ENCODE measurements at regions not wholly inside any gene's neighbourhood (a gene's known extent, or its start where the extent isn't known, plus 50 kb on each side); places are given as distances from the start of the nearest gene placed in this dataset.

DNA sequence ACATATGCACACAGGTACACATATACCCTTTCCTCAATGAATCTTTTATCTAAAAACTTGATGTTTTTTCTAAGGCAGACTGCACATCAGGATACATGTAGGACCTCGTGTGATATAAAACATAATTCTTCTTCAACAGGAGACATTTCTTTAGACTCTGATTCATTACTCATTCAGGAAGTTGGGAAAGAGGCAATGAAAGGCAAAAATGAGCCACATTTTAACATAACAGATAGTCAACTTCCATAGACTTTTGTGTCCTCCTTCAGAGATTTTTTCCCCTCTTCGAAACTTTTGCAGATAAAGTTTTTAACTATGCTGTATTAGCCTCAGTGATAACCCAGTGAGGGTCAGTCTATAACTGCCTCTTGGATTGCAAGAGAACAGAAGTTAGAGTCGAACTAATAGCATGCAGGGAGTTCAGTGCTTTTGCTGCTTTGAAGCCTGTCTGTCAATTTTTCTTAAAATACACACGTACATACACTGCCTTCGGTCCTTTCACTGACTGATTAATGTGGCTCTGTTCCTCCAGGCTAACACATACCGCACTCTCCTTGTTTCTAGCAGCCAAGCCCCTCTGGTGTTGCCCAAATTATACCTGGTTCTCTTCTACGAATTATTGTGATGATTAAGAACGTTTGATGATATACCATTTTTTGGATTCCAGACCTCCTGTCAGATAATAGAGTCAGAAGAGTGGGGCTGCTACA lies 562.5 kb upstream of the MAP3K7 start:
- DNase-seq, result no peak

DNA sequence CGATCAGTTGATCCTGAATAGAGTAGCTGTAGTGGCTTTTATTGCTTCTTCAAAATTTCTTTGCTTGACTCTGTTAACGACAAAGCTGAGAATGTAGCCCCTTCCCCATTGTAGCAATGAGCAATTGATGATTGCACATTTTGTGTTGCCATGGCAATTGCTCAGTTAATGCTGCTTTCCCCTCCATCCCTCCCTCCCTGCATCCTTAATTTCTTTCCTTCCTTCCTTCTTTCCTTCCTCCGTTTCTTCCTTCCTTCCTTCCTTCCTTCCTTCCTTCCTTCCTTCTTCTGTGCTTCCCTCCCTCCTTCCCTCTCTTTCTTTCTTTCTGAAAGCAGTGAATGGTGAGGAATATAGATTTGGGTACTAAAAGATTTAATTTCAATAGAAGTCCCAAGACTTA lies 557.3 kb upstream of the MAP3K7 start:
- no peak for DNase-seq

DNA sequence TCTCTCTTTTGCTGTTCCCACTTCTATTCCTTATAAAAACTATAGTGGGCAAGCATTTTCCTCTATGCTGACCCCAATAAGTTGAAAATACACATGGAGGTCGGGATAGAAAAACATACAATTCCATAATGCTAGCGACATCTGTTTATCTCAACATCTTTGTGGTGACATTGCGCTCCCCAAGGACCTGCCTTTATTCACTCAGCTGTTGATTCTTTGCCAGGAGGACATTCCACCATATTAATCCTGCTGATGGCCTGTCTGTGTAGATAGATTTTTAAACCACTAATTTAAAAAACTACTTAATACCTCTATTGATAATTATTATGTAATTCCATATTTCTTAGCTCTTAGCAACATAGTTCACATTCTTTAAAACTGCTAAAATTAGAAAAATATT lies 555.3 kb upstream of the MAP3K7 start:
- no peak for DNase-seq

DNA sequence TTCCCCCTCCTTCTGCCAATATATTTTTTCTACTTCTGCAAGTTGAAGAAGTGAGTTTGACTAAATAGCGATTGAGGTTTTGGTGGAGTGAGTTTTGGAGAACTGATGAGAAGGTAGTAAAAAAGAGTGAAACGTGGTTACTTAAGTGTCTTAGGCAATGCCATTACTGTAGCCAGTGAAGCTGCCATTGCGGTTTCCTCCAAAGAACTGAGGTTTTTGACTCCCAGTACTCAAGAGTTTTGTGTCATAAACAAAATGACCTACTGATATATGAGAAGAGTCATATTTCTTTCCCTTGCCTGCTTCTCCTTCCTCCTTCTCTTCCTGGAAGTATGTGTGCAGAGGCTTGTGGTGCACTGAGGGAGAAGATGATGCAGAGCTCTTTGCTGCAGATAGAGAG lies 554.5 kb upstream of the MAP3K7 start:
- peak; percentile 10 for DNase-seq

DNA sequence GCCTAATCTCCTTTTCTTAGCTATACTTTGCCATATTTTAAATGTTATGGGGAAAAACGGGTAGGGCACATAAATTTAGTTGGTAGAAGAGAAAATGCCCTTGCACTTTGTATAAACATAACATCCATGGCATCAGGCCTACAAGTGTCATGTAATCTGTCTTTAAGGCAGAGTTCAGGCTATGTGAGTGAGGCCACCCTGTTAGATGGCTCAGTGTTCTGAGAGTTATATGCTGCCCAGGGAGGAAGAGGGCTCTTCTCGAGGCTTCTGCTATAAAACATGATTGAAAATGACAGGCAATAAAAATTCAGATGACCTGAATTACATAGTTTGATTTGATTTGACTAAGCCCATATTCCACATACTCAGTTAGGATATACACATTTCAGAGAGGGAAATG lies 553.6 kb upstream of the MAP3K7 start:
- no peak for DNase-seq

DNA sequence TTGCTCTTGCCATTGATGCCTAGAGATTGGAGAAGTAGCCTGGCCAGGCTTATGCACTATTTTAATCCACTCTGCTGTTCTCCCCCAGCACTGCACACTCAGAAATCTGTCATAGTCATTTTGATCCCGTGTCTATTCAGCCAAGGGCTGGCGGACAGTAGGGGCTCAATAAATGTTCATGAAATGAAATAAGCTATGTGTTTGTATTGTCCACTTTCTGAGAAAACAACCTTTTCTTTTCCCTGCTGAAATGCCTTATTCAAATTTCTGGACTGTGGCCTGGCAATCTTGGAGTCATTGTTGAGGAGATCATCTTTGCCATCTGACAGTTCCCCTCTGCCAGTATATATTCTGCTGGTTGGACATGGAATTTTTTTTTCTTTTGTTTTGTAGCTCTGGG lies 550.4 kb upstream of the MAP3K7 start:
- no peak for DNase-seq

DNA sequence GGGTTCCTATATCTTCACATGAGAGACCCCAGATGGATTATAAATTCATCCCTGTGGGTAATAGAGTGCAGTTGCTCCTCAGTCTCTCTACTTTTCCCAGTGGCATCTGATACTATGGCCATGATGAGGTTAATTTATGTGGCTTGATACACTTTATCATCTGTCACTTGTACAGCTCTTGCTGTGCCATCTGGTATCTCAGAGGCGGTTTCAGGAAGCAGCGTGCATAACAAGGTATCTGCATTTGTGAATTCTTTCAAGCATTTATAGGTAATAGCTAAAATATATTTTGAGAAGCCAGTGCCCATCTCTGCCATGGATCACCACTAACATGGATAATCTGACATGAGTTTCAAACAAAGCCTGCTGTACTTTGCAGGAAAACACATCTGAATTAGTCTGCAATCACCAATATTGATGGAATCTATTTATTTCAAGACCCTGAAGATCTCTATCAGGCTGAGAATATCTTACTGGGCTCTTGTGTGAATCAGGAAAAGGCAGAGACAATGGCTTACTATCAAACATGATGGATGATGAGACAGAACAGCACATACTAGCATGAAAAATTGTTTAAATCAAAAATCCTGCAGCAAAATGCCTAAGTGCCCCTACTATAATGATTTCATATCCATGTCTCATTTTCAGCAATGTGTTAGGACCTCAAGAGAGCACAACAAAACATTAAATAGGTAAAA lies 548.7 kb upstream of the MAP3K7 start:
- DNase-seq, result no peak

DNA sequence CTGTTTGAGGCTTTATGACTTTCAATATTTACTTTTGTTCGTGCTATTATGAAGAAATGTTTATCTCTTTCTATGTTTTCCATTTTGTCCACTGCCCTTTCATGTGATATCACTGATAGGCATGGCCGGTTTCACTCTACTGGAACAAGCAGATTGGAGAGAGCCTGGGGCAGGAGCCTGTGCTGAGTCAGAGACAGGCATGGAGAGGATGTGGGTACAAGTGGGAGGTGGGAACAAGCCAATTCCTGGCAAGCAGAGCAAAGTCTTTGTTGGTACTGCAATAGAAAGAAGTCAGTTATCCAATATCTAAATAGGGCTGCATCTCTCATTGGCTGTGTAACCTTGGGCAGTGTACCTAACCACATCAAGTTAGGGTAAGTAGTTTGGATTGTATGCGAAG lies 545.6 kb upstream of the MAP3K7 start:
- no peak for DNase-seq

DNA sequence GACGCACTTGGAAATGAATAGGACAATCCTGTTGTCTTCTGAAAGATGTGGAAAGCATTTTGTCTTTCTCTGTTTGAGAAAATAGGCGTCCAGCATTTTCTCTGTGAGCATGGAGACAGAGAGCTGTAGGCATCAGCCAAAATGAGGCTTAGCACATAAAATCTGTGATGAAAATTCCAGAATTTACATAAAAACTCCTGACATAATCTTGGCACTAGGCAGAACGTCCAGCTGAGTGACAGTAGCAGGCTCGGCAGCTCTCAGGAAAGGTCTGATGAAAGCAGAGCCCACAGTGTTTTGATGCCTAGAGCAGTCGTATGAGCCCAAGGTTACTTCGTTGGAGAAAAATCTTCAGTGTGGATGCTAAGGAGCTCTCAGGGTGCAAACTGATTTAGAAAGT lies 543.3 kb upstream of the MAP3K7 start:
- no peak for DNase-seq

DNA sequence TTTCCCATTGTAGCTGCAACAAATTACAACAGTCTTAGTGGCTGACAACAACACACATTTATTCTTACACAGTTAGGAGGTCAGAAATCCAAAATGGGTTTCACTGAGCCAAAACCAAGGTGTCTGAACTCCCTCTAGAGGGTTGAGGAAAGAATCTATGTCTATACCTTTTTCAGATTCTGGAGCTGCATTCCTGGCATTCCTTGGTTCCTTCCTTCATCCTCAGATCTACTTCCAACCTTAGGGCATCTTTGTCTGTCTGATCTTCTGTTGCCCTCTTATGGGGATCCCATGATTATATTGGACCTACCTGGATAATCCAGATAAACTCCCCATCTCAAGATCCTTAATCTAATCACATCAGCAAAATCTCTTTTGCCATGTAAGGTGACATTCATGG lies 540.9 kb upstream of the MAP3K7 start:
- no peak for DNase-seq

DNA sequence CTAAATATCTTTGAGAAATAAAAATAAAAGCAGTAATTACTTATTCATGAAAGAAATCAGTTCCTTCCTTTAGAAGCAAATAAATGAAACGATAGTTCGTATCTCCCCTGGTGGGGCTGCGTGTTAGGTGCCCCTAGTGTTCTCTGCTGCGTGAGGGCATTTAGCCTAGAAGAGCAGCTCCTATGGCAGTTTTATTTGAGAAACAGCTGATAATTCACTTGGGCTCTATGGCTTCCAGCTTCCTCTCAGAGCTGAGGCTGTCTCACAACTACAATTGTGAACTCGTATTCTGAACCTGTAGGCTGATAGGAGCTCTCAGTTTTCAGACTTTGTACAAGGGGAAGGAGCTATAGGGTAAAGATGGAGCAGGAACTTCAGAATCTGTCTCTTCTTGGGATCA lies 540.0 kb upstream of the MAP3K7 start:
- no peak for DNase-seq

DNA sequence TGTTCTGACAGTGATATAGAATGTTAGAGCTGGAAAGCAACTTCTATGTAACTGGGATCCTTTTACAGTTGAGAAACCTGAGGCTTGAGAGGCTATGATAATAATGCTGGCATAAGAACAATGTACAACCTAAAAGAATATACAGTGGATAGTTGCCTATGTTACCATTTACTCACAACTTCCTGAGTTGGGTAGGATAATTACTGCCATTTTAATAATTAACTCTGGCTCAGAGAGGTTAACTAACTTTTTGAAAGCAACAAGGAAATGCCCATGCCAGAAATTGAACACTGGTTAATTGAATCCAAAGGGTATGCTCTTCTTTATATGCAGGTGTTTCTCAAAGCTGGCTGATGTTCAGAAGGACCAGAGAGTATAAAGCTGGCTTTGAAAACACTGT lies 530.7 kb upstream of the MAP3K7 start:
- no peak for DNase-seq

DNA sequence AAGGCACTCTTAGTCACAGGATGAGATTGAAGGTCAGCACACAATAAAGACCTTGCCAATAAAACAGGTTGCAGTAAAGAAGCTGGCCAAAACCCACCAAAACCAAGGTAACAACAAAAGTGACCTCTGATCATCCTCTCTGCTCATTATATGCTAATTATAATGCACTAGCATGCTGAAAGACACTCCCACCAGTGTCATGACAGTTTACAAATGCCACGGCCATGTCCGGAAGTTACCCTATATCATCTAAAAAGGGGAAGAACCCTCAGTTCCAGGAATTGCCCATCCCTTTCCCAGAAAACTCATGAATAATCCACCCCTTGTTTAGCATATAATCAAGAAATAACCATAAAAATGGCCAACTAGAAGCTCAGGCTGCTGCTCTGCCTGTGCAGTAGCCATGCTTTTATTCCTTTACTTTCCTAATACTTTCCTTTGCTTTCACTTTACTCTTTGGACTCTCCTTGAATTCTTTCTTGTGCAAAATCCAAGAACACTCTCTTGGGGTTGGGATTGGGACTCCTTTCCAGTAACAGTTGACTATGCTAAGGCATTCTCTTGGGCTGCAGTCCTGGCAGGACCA lies 527.3 kb upstream of the MAP3K7 start:
- DNase-seq, result no peak

DNA sequence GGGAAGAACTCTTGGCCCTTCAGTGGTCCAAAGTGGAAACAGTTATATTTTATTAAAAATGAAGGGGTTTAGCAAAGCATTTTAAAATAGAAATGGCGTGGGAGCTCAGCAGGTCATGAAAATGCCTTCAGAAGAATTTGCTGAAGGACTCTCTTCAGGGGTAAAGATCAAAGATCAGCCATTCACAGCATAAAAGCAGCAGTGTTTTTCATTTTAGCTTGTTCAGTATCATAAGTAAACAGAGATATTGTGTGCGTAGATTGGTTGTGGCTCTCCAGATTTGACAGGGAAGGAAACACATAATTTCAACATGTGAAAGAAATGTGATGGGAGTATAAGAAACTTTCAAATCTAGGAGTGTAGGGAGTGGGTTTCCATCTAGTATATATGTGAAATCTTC lies 519.2 kb upstream of the MAP3K7 start:
- DNase-seq, result no peak

DNA sequence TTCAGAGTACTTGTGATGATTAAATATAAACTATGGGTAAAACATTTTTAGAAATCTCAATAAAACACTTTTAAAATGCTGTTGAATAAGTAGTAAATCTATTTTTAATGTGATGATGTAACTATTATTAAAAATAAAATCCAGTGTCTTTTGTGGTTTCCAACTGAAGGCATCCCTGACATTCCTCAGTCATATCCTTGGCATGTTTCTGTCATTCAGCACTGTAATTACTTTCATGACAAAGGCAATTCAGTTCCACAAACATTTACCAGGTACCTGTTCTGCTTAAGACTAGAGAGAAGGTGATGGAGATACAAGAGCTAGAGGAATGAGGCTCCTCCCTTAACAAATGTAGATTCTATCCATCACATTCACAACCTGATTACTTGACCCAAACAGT lies 518.7 kb upstream of the MAP3K7 start:
- no peak for DNase-seq

DNA sequence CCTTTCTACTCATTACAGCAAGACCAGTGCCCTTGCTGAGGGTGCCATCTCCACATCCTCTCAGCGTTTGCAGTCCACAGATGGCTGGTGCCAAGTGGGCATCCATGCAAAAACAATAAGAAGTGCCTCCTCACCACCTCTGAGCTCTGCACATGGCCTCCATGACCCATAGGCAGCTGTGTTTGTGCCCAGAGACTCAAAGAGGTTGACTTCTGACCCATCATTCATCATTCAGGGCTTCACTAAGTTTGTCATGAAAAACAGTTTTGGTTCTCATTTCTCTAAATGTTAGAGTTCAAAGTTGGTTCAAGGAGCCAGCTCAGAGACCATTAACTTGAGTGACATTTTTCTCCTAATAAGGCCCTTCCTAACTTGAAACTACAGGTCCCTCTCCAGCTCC lies 512.6 kb upstream of the MAP3K7 start:
- no peak for DNase-seq

DNA sequence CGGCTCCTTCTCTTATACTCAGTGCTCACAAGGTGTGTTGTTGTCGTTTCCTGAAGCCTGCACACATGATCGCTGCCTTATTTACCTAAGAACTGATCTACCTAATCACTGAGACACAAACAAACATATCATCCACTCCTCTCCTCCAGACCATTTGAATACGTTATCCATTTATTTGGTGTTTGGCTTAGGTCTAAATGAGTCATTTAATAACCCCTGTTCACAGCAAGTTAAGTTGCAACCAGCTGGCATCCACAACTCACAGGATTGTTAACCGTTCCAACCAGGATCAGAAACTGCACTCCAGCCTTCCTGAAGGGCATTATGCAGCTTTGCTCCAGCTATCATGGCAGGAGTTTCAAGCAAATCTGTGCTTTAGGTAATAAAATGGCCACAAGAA lies 511.1 kb upstream of the MAP3K7 start:
- DNase-seq, result peak; percentile 17

DNA sequence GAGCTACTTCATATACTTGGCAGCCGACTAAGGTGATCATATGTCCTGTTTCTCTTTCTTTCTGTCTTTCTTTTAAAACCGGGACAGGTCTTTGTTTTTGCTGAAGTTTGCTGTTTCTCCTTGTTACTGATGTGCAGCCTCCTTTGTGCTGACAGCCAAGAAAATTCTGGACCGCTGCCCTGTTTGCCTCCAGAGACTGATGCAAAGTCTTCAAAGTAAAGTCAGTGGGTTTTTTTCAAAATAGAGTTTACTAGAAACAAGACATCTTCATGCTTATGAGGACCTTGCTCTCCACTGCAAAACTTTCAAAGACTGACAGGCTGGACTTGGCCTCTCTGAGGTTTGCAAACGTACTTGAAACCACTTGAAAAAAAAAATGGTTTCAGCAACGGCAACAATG lies 510.5 kb upstream of the MAP3K7 start:
- DNase-seq, result peak; percentile 38

DNA sequence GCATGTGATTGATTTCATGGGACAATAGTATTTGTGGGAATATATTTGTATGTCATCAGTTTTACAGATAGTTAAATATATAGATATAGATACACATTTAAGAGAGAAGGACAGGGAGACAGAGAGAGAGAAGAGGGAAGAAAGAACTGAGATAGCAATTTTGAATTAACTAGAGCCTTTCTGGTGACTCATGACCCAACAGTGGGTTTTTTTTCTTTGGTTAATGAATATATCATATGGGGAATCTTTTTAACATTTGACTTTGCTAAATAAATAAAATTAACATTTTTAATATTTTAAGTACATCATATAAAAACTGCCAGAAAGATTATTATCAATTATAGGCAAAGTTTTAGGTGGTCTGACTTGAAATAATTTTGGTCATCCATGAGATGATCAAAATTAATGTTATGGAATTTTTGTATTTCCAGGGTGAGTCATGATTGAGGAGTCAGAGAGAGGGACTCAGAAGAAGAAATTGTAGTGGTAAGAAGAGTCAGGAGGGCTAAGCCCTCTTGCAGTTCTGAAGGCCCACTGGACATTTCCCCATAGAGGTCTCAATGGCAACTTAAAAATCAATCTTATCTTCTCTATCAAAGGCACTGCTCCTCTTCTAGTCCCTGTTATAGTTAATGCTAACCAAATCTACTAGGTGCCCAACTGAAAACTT lies 508.1 kb upstream of the MAP3K7 start:
- no peak for DNase-seq

DNA sequence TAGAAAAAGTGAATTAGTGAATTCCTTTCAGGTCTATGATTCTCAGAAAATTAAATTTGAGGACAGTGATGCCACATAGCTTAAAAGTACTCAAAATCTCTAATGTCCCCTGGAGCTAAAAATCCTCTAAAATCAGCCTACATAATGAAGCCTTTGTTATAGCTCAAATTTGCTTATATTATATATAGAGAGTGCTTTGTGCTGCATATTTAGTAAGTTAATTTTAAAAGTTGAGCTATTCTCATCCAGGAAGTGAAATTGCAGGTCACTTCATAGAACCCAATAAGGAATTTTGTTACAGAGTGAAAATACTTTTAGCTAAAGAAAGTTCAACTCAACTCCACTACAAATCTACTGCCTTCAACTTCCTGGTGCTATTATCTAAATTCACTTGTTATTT lies 507.5 kb upstream of the MAP3K7 start:
- no peak for DNase-seq

DNA sequence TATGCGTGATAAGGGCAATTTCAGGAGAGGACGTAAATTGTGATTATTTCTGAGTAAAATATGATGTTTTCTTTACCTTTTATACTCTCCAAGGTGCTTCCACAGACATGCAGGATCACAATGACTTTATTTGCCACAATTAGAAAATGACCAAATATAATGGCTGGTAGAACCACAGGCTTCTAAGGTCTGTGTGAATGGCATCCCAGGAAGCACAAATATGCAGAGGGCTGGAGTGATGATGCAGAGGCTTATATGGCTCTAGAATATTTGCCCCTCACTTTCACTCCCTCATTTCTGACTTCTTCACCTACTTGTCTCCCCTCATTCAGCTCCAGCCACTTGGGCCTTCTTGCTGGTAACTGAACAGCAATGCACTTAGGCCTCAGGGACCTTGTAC lies 502.1 kb upstream of the MAP3K7 start:
- DNase-seq, result no peak

DNA sequence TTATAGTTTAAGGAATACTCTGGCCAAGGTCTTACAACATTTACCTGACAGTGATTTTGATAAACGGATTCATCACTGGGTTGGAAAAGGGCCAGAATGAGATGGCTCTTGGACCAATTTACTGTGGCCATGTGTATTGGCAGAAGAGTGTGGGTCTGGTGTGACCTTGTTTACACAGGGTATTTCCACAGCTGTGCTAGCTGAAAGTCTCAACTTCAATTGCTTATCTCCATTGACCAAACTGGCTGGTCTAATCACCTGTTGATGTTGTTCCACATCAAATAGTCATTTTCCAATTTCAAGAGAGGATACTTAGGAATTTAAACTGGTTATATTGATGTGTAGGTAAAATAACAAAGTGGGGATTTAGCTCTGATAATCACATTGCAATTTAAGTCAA lies 501.6 kb upstream of the MAP3K7 start:
- DNase-seq, result no peak

DNA sequence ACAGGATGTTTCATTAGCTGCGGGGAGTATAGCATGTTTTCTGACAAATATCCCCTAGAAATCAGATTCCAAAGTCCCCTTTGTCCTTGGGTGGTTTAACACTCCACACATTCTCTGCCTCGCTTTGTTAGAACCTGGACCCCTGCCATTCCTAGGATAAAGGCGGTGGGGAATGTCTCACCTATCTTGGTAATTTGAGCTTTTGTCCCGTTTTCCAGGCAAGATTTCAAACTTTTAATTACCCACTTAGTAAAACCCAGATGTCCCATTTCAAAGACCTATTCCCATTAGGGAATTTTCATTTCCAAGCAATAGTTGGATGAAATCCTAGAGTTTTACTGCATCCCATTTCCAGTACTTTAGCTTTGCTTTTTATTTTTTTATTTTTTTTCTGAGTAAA lies 501.0 kb upstream of the MAP3K7 start:
- no peak for DNase-seq

DNA sequence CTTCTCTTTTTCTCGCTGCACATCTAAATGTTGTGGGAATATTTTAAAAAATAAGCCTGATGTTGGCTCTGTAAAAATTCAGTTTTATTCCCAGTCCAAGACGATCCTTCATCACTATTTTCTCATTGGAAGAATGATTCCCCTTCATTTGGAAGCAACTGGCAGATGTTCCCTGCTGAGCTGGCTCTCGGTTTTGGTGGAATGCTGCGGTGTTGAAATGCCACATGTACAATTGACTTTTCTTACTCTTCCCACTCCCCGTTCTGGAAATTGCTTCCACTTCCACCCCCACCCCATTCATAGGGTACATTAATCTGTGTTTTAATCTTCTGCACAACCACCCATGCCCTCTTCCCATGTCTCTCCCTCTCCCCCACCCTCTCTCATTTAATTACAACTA lies 496.3 kb upstream of the MAP3K7 start:
- no peak for DNase-seq
